SK-N-SH (cell line): ENCODE measurements at regions not wholly inside any gene's neighbourhood (a gene's known extent, or its start where the extent isn't known, plus 50 kb on each side); places are given as distances from the start of the nearest gene placed in this dataset.

ENCODE experiments used
- CTCF ChIA-PET: fragments of 300-600, 350-600 bp; formaldehyde crosslinking; extraction: SDS; loops from one replicate; lab custom pipeline; 2021; lab: Yijun Ruan, JAX
- POLR2A ChIA-PET: fragments of 350-600 bp; sonication (Branson Sonifier 250); formaldehyde crosslinking; extraction: SDS; loops from one replicate; lab custom pipeline; 2020; ENCODE audit warnings: antibody characterized with exemption, inconsistent platforms; lab: Yijun Ruan, JAX
- DNase-seq: peaks from one replicate; pipeline ENCODE4 v3.0.0; 2012
- H2AFZ ChIP-seq: fragments of 200-600 bp; sonication (generic); 2 replicates; pipeline ENCODE4 v1.8.1; 2016; ENCODE audit warnings: antibody characterized with exemption, mild to moderate bottlenecking, low read depth
- H3F3A ChIP-seq: fragments of 200-600 bp; sonication (generic); replicated peaks from 2 replicates; pipeline ENCODE3; 2016; ENCODE audit warnings: antibody characterized with exemption, mild to moderate bottlenecking; ENCODE audit not compliant: insufficient read depth
- H3K27ac ChIP-seq, 2 experiments: fragments of 200-500 bp in 1 of 2; fragments of 200-600 bp in 1 of 2; sonication (Bioruptor generic) in 1 of 2; sonication (generic), shearing (Covaris generic) in 1 of 2; 2 replicates each; pipeline versions ENCODE4 v1.5.1 to v1.6.1; 2014 to 2016; ENCODE audit warnings: low read depth in 2 of 2, inconsistent platforms in 1 of 2, low read length in 1 of 2, mild to moderate bottlenecking in 1 of 2, mixed read lengths in 1 of 2
- H3K27me3 ChIP-seq: fragments of 200-600 bp; sonication (generic), shearing (Covaris generic); 2 replicates; pipeline ENCODE4 v1.6.1; 2016; ENCODE audit warnings: mixed run types; ENCODE audit not compliant: insufficient read depth
- H3K36me3 ChIP-seq, 2 experiments: fragments of 200-500 bp in 1 of 2; fragments of 200-600 bp in 1 of 2; sonication (Bioruptor generic) in 1 of 2; sonication (generic) in 1 of 2; replicated peaks in 1 of 2; 2 replicates each; pipeline versions ENCODE3 to v1.5.1; 2014 to 2016; ENCODE audit warnings: low read length in 1 of 2, mild to moderate bottlenecking in 1 of 2; ENCODE audit not compliant: insufficient read depth in 2 of 2, control insufficient read depth in 1 of 2
- H3K4me1 ChIP-seq, 2 experiments: fragments of 200-500 bp in 1 of 2; fragments of 200-600 bp in 1 of 2; sonication (Bioruptor generic) in 1 of 2; sonication (generic), shearing (Covaris generic) in 1 of 2; 2 replicates each; pipeline versions ENCODE4 v1.5.1 to v1.6.1; 2014 to 2016; ENCODE audit warnings: low read depth in 1 of 2, low read length in 1 of 2, mixed run types in 1 of 2; ENCODE audit not compliant: insufficient read depth in 2 of 2, control insufficient read depth in 1 of 2
- H3K4me2 ChIP-seq: fragments of 200-600 bp; sonication (generic), shearing (Covaris generic); 2 replicates; pipeline ENCODE4 v1.6.1; 2017; ENCODE audit warnings: mixed run types
- H3K4me3 ChIP-seq, 2 experiments: fragments of 200-500 bp in 1 of 2; fragments of 200-600 bp in 1 of 2; sonication (Bioruptor generic) in 1 of 2; sonication (generic), shearing (Covaris generic) in 1 of 2; 2 replicates each; pipeline versions ENCODE4 v1.5.1 to v1.8.1; 2014 to 2016; ENCODE audit warnings: low read depth in 2 of 2, inconsistent platforms in 1 of 2, low read length in 1 of 2, mild to moderate bottlenecking in 1 of 2, mixed read lengths in 1 of 2, moderate library complexity in 1 of 2
- H3K79me2 ChIP-seq: fragments of 200-600 bp; sonication (generic); 2 replicates; pipeline ENCODE4 v1.8.1; 2017; ENCODE audit warnings: mild to moderate bottlenecking; ENCODE audit not compliant: insufficient read depth
- H3K9ac ChIP-seq: fragments of 200-600 bp; sonication (generic); 2 replicates; pipeline ENCODE4 v1.6.1; 2017; ENCODE audit warnings: mixed run types
- H3K9me2 ChIP-seq: fragments of 200-600 bp; sonication (generic); 2 replicates; pipeline ENCODE4 v1.6.1; 2017; ENCODE audit warnings: mixed run types
- H3K9me3 ChIP-seq: fragments of 200-600 bp; sonication (generic); 2 replicates; pipeline ENCODE4 v1.6.1; 2017; ENCODE audit warnings: mixed run types, mild to moderate bottlenecking, moderate library complexity
- H4K20me1 ChIP-seq: fragments of 200-600 bp; sonication (generic); 2 replicates; pipeline ENCODE4 v1.6.1; 2017; ENCODE audit warnings: mild to moderate bottlenecking, mixed run types; ENCODE audit not compliant: insufficient read depth
- ELF1 ChIP-seq: IDR thresholded peaks from 2 replicates; pipeline ENCODE4 v1.4.0; 2012
- EZH2phosphoT487 ChIP-seq: fragments of 200-600 bp; sonication (generic); IDR thresholded peaks from 2 replicates; pipeline ENCODE4 v1.6.1; 2017; ENCODE audit warnings: low read depth, mixed run types, mild to moderate bottlenecking, antibody characterized with exemption, moderate library complexity, borderline replicate concordance
- FOXJ3 ChIP-seq: sonication (generic); formaldehyde crosslinking; IDR thresholded peaks from 2 replicates; pipeline ENCODE4 v1.5.1; 2020; ENCODE audit warnings: mild to moderate bottlenecking, missing genetic modification reagents
- GABPA ChIP-seq: IDR thresholded peaks from 2 replicates; pipeline ENCODE4 v1.4.0; 2012; ENCODE audit warnings: low read depth, mild to moderate bottlenecking
- GATA2 ChIP-seq: sonication (generic); formaldehyde crosslinking; IDR thresholded peaks from 2 replicates; pipeline ENCODE4 v1.5.0; 2020; ENCODE audit warnings: mild to moderate bottlenecking, missing genetic modification reagents
- JUND ChIP-seq: IDR thresholded peaks from 2 replicates; pipeline ENCODE4 v1.4.0; 2012
- MEF2A ChIP-seq: IDR thresholded peaks from 2 replicates; pipeline ENCODE4 v1.4.0; 2012; ENCODE audit warnings: low read depth, borderline replicate concordance
- NRF1 ChIP-seq: IDR thresholded peaks from 2 replicates; pipeline ENCODE4 v1.6.1; 2012; ENCODE audit warnings: low read depth, mild to moderate bottlenecking, low read length
- POLR2AphosphoS5 ChIP-seq: IDR thresholded peaks from 2 replicates; pipeline ENCODE4 v1.6.1; 2012; ENCODE audit warnings: low read depth, low read length
- RAD21 ChIP-seq: IDR thresholded peaks from 2 replicates; pipeline ENCODE4 v1.6.1; 2012; ENCODE audit warnings: mild to moderate bottlenecking, low read length
- RCOR1 ChIP-seq: fragments of 150-350 bp; IDR thresholded peaks from 2 replicates; pipeline ENCODE4 v1.6.1; 2017; ENCODE audit warnings: antibody characterized with exemption, low read length
- RXRA ChIP-seq: IDR thresholded peaks from 2 replicates; pipeline ENCODE4 v1.4.0; 2012; ENCODE audit warnings: low read depth, mild to moderate bottlenecking, borderline replicate concordance
- TAF1 ChIP-seq: IDR thresholded peaks from 2 replicates; pipeline ENCODE4 v1.6.1; 2012; ENCODE audit warnings: low read depth, mild to moderate bottlenecking, low read length, moderate library complexity, borderline replicate concordance
- TEAD4 ChIP-seq: IDR thresholded peaks from 2 replicates; pipeline ENCODE4 v1.4.0; 2012; ENCODE audit warnings: mild to moderate bottlenecking, borderline replicate concordance; ENCODE audit not compliant: insufficient read depth
- USF1 ChIP-seq: IDR thresholded peaks from 2 replicates; pipeline ENCODE4 v1.4.0; 2012; ENCODE audit warnings: low read depth, borderline replicate concordance
- YY1 ChIP-seq: IDR thresholded peaks from 2 replicates; pipeline ENCODE4 v1.4.0; 2012; ENCODE audit warnings: low read depth, mild to moderate bottlenecking
- WGBS: methylation state at CpG from one replicate; pipeline ENCODE4 v1.1.6; 2017; ENCODE audit warnings: low lambda C conversion rate; 5-methylcytosine and 5-hydroxymethylcytosine counted together
- TF ChIP-seq, protein P1 (sequence below): IDR thresholded peaks from 2 replicates; pipeline ENCODE4 v1.4.0; 2012; ENCODE audit warnings: low read depth
- TF ChIP-seq, protein P2 (sequence below): fragments of 200-600 bp; sonication (generic); IDR thresholded peaks from 2 replicates; pipeline ENCODE4 v1.6.1; 2017; ENCODE audit warnings: antibody characterized with exemption, mild to moderate bottlenecking, moderate library complexity
- TF ChIP-seq, protein P3 (sequence below): fragments of 150-350 bp; IDR thresholded peaks from 2 replicates; pipeline ENCODE4 v1.6.1; 2016; ENCODE audit warnings: mild to moderate bottlenecking, low read depth, low read length

DNA sequence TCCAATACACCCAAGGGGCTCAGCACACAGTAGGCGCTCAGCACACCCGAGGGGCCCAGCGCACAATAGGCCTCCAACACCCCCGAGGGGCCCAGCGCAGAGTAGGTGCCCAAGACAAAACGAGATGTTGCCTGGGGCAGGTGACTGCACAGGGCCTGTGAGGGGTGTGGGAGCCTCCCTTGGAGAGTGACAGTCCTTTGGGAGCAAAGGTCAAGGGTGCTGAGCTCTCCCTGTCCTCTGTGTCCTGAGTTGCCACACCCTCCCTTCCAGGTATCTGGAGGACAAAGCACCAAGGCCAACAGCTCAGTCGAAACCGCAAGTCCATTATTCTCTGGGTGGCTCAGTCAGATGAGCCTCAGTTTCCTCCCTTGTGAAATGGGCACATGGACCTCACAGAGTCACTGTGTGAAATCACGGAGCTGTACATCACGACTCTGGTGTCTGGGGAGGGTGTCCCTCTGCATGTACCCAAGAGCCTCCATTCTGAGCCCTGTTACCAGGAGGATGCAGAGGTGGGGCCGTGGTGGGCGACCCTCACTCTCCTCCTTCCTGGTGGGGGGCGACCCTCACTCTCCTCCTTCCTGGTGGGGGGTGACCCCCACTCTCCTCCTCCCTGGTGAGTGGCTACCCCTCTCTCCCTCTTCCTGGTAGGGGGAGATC is 81.3 kb downstream of the FOXL3 start:
- Histone ChIP-seq H4K20me1 (no peaks in the 10 kb centered on the region), H3K27me3 (no peaks in the 10 kb centered on the region), H3K4me1 (peaks cover under 1 to 5% of the 10 kb centered on the region in 2 experiments; a peak in 2 of 4 replicates), H3K79me2 (no peaks in the 10 kb centered on the region), H3K9ac (no peak overlapping the region), H3K36me3 (no peaks in the 10 kb centered on the region), H3F3A (no peaks in the 10 kb centered on the region), H3K9me2 (no peaks in the 10 kb centered on the region), H3K4me2 (no peak overlapping the region), H3K4me3 (no peak overlapping the region), H2AFZ (no peak overlapping the region), H3K27ac (no peak overlapping the region), H3K9me3 (no peaks in the 10 kb centered on the region)
- TF ChIP-seq, protein P1, sequence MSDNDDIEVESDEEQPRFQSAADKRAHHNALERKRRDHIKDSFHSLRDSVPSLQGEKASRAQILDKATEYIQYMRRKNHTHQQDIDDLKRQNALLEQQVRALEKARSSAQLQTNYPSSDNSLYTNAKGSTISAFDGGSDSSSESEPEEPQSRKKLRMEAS = no peak
- TF ChIP-seq TAF1 = no peak
- no peak for TF ChIP-seq EZH2phosphoT487
- TF ChIP-seq GATA2 (CRISPR knock-in tag) = no peak
- no peak for TF ChIP-seq RCOR1
- TF ChIP-seq RAD21 = no peak
- TF ChIP-seq YY1 = no peak
- no peak for TF ChIP-seq MEF2A
- no peak for TF ChIP-seq RXRA
- no peak for TF ChIP-seq FOXJ3 (CRISPR knock-in tag)
- TF ChIP-seq GABPA = no peak
- TF ChIP-seq NRF1 = no peak
- no peak for TF ChIP-seq ELF1
- TF ChIP-seq, protein P2, sequence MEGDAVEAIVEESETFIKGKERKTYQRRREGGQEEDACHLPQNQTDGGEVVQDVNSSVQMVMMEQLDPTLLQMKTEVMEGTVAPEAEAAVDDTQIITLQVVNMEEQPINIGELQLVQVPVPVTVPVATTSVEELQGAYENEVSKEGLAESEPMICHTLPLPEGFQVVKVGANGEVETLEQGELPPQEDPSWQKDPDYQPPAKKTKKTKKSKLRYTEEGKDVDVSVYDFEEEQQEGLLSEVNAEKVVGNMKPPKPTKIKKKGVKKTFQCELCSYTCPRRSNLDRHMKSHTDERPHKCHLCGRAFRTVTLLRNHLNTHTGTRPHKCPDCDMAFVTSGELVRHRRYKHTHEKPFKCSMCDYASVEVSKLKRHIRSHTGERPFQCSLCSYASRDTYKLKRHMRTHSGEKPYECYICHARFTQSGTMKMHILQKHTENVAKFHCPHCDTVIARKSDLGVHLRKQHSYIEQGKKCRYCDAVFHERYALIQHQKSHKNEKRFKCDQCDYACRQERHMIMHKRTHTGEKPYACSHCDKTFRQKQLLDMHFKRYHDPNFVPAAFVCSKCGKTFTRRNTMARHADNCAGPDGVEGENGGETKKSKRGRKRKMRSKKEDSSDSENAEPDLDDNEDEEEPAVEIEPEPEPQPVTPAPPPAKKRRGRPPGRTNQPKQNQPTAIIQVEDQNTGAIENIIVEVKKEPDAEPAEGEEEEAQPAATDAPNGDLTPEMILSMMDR = no peak
- no peak for TF ChIP-seq JUND
- TF ChIP-seq USF1 = no peak
- TF ChIP-seq, protein P3, sequence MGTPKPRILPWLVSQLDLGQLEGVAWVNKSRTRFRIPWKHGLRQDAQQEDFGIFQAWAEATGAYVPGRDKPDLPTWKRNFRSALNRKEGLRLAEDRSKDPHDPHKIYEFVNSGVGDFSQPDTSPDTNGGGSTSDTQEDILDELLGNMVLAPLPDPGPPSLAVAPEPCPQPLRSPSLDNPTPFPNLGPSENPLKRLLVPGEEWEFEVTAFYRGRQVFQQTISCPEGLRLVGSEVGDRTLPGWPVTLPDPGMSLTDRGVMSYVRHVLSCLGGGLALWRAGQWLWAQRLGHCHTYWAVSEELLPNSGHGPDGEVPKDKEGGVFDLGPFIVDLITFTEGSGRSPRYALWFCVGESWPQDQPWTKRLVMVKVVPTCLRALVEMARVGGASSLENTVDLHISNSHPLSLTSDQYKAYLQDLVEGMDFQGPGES = no peak
- no peak for TF ChIP-seq TEAD4
- TF ChIP-seq POLR2AphosphoS5 = no peak
- DNase-seq = peak; percentile 73
- ChIA-PET CTCF (no interaction called here), POLR2A (no interaction called here)
- WGBS = 93% methylated on average over 6 of the region's 13 CpGs
